K562 (cell line): ENCODE measurements at regions not wholly inside any gene's neighbourhood (a gene's known extent, or its start where the extent isn't known, plus 50 kb on each side); places are given as distances from the start of the nearest gene placed in this dataset.
"Not testable (repeated sequence)": the region's sequence is repeated elsewhere in the genome, so short reads cannot be mapped to it uniquely, and the experiment has no call there.

Source experiments
- ATAC-seq: fragments of 200-7000 bp; cut with Tn5 transposase; 3 replicates; pipeline ENCODE4 v1.9.1; 2020; ENCODE audit warnings: moderate library complexity
- BruUV-seq: library from RNA; stranded (reverse); fragments of 400-500 nt; replicated peaks from 2 replicates; lab custom pipeline; 2021; lab: Mats Ljungman, UMichigan
- CTCF ChIA-PET: fragments of 300-600 bp; formaldehyde crosslinking; extraction: SDS; loops from one replicate; lab custom pipeline; 2021; ENCODE audit warnings: low intra/inter-chr PET ratio; lab: Yijun Ruan, JAX
- POLR2A ChIA-PET: fragments of 300-600, 350-650 bp; sonication (Branson Sonifier 250); formaldehyde crosslinking; extraction: SDS; loops from one replicate; lab custom pipeline; 2021; ENCODE audit warnings: antibody characterized with exemption, inconsistent platforms; lab: Yijun Ruan, JAX
- DNase-seq, 4 experiments: peaks; one replicate each; pipeline versions ENCODE4 v3.0.0 to v3.0.0-alpha.2; 2011 to 2018; ENCODE audit warnings: low spot score in 3 of 4, mixed read lengths in 3 of 4; ENCODE audit errors: extremely low read depth in 1 of 4
- FAIRE-seq: peaks from 2 replicates; lab custom pipeline; 2011; peaks lifted over from hg19 to GRCh38; lab: Jason Lieb, UNC
- H2AFZ ChIP-seq: 2 replicates; pipeline ENCODE4 v1.6.0; 2011; ENCODE audit warnings: low read depth, low read length, control low read depth, inconsistent platforms
- H3K27ac ChIP-seq: fragments of 200-600 bp; 3 replicates; pipeline ENCODE4 v1.8.0; 2011; ENCODE audit warnings: low read depth, mild to moderate bottlenecking, control low read depth, inconsistent platforms, low read length, moderate library complexity, mixed read lengths; ENCODE audit errors: extremely low read depth
- H3K27me3 ChIP-seq, 2 experiments: fragments of 300-600 bp in 1 of 2; 2 replicates in 1 of 2; 3 replicates in 1 of 2; pipeline versions ENCODE4 v1.6.0 to v1.8.0; 2011; ENCODE audit warnings: inconsistent platforms in 2 of 2, low read length in 2 of 2, mild to moderate bottlenecking in 1 of 2, mixed read lengths in 1 of 2, moderate library complexity in 1 of 2; ENCODE audit not compliant: control insufficient read depth in 2 of 2, insufficient read depth in 2 of 2
- H3K36me3 ChIP-seq: fragments of 300-600 bp; 3 replicates; pipeline ENCODE4 v1.8.0; 2011; ENCODE audit warnings: mild to moderate bottlenecking, low read length, inconsistent platforms; ENCODE audit not compliant: control insufficient read depth, insufficient read depth
- H3K4me1 ChIP-seq, 2 experiments: fragments of 200-600 bp in 1 of 2; replicated peaks in 1 of 2; 2 replicates in 1 of 2; 3 replicates in 1 of 2; pipeline versions ENCODE4 v1.5.1 to v1.8.0; 2011; ENCODE audit warnings: inconsistent platforms in 2 of 2, low read length in 2 of 2, mild to moderate bottlenecking in 1 of 2, mixed read lengths in 1 of 2, moderate library complexity in 1 of 2; ENCODE audit not compliant: control insufficient read depth in 2 of 2, insufficient read depth in 2 of 2
- H3K4me2 ChIP-seq: 2 replicates; pipeline ENCODE4 v1.6.1; 2011; ENCODE audit warnings: low read length, control low read depth, inconsistent platforms, mixed read lengths; ENCODE audit not compliant: insufficient read depth
- H3K4me3 ChIP-seq: fragments of 200-600 bp; sonication (generic), shearing (Covaris generic); 2 replicates; pipeline ENCODE4 v1.5.1; 2016; ENCODE audit warnings: control low read depth, inconsistent platforms
- H3K79me2 ChIP-seq: fragments of 200-600 bp; 3 replicates; pipeline ENCODE4 v1.8.0; 2011; ENCODE audit warnings: low read length, inconsistent platforms; ENCODE audit not compliant: control insufficient read depth, insufficient read depth
- H3K9ac ChIP-seq, 2 experiments: 2 replicates each; pipeline versions ENCODE4 v1.6.0 to v1.6.1; 2011; ENCODE audit warnings: low read depth in 2 of 2, low read length in 2 of 2, control low read depth in 1 of 2, inconsistent platforms in 1 of 2, mild to moderate bottlenecking in 1 of 2, mixed read lengths in 1 of 2; ENCODE audit not compliant: insufficient read depth in 1 of 2
- H3K9me1 ChIP-seq: one replicate; pipeline ENCODE4 v1.6.0; 2011; ENCODE audit warnings: inconsistent platforms, mild to moderate bottlenecking, low read length, moderate library complexity; ENCODE audit not compliant: control insufficient read depth, insufficient read depth
- H3K9me3 ChIP-seq: replicated peaks from 2 replicates; pipeline ENCODE4 v1.5.1; 2011; ENCODE audit warnings: low read depth, low read length, inconsistent platforms; ENCODE audit not compliant: control insufficient read depth, insufficient read depth
- H4K20me1 ChIP-seq: replicated peaks from 2 replicates; pipeline ENCODE4 v1.6.1; 2011; ENCODE audit warnings: low read length, inconsistent platforms, mixed read lengths; ENCODE audit not compliant: control insufficient read depth, insufficient read depth
- MYC ChIP-seq, 2 experiments: fragments of 250-450 bp in 1 of 2; sonication (Bioruptor Pico) in 1 of 2; IDR thresholded peaks; 2 replicates each; pipeline versions ENCODE4 v1.5.1 to v1.6.1; 2012 to 2021; ENCODE audit warnings: low read depth in 2 of 2, borderline replicate concordance in 1 of 2, improper control_type of control experiment in 1 of 2, low read length in 1 of 2, mild to moderate bottlenecking in 1 of 2, moderate library complexity in 1 of 2
- ZNF696 ChIP-seq: fragments of 250-450 bp; sonication (Bioruptor Pico); conservative IDR thresholded peaks from 2 replicates; pipeline ENCODE4 v1.4.0; 2020; ENCODE audit warnings: mild to moderate bottlenecking, moderate library complexity
- WGBS: fragments of 100-300 bp; shearing (Covaris generic); methylation state at CpG from one replicate; pipeline ENCODE4 v1.1.6; 2016; ENCODE audit warnings: low coverage, mixed read lengths; ENCODE audit not compliant: insufficient coverage; ENCODE audit errors: missing lambda C conversion rate; 5-methylcytosine and 5-hydroxymethylcytosine counted together
- in situ Hi-C: fragments of 300-500 bp; cut with MboI; formaldehyde crosslinking; loops from 4 replicates; pipeline ENCODE4 v1.15.0; 2018; ENCODE audit warnings: inconsistent platforms, mixed read lengths
- intact Hi-C: fragments of 100-400 bp; cut with micrococcal nuclease; formaldehyde crosslinking; loops from 2 replicates; pipeline ENCODE4 v1.14.2; 2022

DNA sequence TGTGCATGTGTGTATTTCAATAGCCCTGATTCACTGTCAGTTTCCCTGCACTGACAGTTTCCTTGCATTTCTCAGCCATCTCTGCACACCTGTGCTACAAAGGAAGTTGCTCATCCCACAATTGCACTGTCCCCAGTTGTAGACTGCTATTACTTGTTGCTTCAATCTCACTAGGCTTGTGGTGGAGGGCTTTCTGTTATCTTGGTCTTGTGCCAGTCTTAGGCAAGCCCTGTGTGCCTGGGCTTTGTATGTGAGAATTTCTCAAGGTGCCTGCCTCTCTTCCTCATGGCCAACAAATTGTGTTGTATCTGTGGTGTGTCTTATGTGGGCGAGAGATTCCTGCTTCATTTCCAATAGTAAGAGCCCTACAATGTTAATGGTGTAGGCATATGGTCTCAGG, 467.4 kb downstream of the GRIA2 start:
- 0% methylated on average over 1 of the region's 1 CpG for WGBS
- Histone ChIP-seq H3K27me3 (no peaks in the 10 kb centered on the region), H2AFZ (no peak overlapping the region), H4K20me1 (no peaks in the 10 kb centered on the region), H3K27ac (no peak overlapping the region), H3K79me2 (no peaks in the 10 kb centered on the region), H3K4me3 (no peak overlapping the region), H3K36me3 (no peaks in the 10 kb centered on the region), H3K4me2 (no peak overlapping the region), H3K9me3 (no peaks in the 10 kb centered on the region; the same call in 1 of the 2 replicates), H3K9ac (no peak overlapping the region), H3K4me1 (no peaks in the 10 kb centered on the region), H3K9me1 (no peaks in the 10 kb centered on the region)
- no peak for TF ChIP-seq MYC (IDR thresholded peaks at IDR 0.05; ENCODE audit: low read depth, low read length)
- no peak for TF ChIP-seq MYC (CRISPR knock-in tag; IDR thresholded peaks at IDR 0.05; ENCODE audit: borderline replicate concordance, low read depth)
- no peak for TF ChIP-seq ZNF696 (CRISPR knock-in tag)
- ChIA-PET CTCF (no interaction called here), POLR2A (no interaction called here)
- in situ Hi-C loops (no loop called here), intact Hi-C loops (no loop called here)
- DNase-seq (no peak), ATAC-seq (no peak), FAIRE-seq (no peak)
- BruUV-seq = no TSS peak

DNA sequence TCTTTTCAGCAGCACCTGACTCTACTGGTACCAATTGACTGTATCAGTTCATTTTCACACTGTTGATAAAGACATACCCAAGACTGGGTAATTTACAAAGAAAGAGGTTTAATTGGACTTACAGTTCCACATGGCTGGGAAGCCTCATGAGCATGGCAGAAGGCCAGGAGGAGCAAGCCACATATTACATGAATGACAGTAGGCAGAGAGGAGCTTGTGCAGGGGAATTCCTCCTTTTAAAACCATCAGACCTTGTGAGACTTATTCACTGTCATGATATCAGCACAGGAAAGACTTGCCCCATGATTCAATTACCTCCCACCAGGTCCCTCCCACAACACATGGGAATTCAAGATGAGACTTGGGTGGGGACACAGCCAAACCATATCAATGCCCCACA, 458.8 kb downstream of the GRIA2 start:
- H3K4me3 ChIP-seq, H2AFZ ChIP-seq, DNase-seq, FAIRE-seq, POLR2A ChIA-PET, H3K79me2 ChIP-seq, intact Hi-C loops, in situ Hi-C loops, H3K27me3 ChIP-seq, H3K36me3 ChIP-seq, H3K27ac ChIP-seq, H3K9ac ChIP-seq, BruUV-seq, CTCF ChIA-PET, ATAC-seq, H4K20me1 ChIP-seq, H3K9me3 ChIP-seq, H3K9me1 ChIP-seq, H3K4me1 ChIP-seq, H3K4me2 ChIP-seq: not testable (repeated sequence)
